Right kidney (tissue), 1 donor: ENCODE measurements at regions not wholly inside any gene's neighbourhood (a gene's known extent, or its start where the extent isn't known, plus 50 kb on each side); places are given as distances from the start of the nearest gene placed in this dataset.
"Not testable (repeated sequence)": the region's sequence is repeated elsewhere in the genome, so short reads cannot be mapped to it uniquely, and the experiment has no call there.

Experiments used
- DNase-seq: peaks from one replicate; pipeline ENCODE4 v3.0.0-alpha.2; 2016

DNA sequence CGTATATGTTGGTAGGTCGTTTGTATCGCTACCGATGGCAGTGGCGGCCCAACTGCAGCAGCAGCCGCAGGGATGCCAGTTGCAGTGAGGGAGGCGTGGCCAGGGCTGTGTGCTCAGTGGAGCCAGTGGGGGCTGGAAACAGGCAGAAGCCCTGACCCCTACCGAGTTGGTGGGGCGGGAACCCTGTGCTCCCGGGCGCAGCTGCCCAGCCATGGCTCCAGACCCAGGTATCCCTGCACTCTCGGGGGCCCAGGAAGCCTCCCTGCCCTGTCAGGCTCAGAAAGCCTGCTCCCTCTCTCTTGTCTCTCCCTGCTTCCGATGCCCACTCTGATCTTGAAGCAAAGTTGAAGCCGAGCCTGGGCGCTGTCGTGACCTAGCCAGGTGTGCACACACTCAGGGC is 78.6 kb upstream of the ITGB1 start:
- no peak for DNase-seq

GRCh38 chr10:33035411-33035810 is 77.4 kb upstream of the ITGB1 start:
- DNase-seq: no peak

DNA sequence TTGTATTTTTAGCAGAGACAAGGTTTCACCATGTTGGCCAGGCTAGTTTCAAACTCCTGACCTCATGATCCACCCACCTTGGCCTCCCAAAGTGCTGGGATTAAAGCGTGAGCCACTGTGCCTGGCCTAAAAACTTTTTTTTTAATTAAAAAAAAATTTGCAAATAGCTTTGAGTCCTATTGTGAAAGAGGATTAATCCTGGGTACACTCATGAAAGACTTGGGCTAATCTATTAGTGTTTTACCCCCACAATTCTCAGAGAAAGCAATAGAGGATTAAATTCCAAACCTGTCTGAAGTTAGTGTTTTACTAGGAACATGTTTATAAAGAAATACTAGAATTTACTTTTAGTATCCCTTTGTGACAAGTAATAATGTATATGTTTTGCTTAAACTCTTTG is 76.9 kb upstream of the ITGB1 start:
- no peak for DNase-seq

- no peak for DNase-seq
Measured at GRCh38 chr10:33032654-33033151, 74.7 kb upstream of the ITGB1 start.

GRCh38 chr10:33031815-33032653 is 74.0 kb upstream of the ITGB1 start:
- no peak for DNase-seq

DNA sequence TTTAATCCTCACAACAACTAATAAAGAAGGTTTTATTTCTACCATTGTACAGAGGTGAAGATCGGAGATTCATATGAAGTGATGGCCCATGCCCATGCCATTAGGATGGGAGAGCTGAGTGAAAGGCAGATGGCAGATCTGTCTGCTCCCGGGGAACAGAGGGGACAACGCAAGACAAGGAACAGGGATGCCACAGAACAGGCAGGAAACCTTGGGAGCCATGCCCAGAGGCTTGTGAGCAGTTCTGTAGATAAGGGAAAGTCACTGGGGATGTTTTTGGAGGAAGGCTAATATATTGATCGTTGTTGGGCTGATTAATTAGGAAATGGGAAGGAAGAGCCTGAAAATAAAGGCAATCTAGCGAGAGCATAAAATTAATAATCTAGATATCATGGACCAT is 73.1 kb upstream of the ITGB1 start:
- no peak for DNase-seq

DNA sequence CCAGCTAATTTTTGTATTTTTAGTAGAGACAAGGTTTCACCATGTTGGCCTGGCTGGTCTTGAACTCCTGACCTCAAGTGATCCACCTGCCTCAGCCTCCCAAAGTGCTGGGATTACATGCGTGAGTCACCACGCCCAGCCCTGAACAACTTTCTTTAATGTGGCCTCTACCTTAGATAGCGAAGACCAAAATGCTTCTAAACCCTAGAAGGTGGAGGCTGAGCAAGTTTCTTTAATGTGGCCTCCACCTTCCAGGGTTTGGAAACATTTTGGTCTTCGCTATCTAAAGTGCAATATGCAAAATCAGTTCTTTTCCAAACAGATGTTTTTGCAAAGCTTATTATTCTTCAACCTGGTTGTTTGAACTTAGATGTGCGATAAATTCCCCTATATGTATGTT is 70.5 kb upstream of the ITGB1 start:
- DNase-seq: not testable (repeated sequence)

- DNase-seq: no peak
Measured at GRCh38 chr10:33027088-33027487, 69.1 kb upstream of the ITGB1 start.

DNA sequence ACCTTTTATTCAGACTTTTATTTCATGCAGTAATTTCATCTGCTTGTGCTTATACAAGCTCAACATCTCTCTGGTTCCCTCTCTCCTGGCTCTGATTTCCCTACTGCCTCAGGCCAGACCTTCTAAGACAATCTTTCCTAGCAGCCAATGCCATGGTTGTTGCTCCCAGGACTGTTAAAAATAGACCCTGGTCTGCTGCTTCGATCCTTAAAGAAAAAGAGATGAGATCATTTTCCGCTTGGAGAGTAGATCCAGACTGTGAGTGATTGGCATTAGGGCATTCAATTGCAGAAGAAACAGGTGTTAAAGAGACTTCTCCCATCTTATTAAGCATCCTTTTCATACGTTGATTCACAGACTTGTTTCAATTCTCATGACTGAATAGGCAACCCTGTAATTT is 68.4 kb upstream of the ITGB1 start:
- no peak for DNase-seq

- DNase-seq: no peak
Measured at GRCh38 chr10:33025910-33026309, 67.9 kb upstream of the ITGB1 start.

DNA sequence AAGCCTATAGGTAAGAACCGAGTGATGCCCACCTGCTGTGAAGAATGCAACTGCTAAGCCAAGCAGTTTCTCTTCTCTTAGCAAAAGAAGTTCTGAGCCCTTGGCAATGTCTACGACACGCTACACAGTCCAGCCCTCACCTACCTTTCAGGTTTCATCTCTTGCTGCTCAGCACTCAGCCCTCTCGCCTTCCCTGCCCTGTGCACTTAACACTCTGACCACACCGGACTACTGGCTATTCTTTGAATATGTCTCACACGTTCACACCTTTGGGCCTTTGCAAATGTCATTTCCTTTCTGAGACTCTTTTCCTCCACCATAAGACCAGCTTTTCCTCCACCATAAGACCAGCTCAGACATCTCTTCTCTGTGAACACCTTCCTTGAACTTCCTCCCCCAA is 67.0 kb upstream of the ITGB1 start:
- no peak for DNase-seq

DNA sequence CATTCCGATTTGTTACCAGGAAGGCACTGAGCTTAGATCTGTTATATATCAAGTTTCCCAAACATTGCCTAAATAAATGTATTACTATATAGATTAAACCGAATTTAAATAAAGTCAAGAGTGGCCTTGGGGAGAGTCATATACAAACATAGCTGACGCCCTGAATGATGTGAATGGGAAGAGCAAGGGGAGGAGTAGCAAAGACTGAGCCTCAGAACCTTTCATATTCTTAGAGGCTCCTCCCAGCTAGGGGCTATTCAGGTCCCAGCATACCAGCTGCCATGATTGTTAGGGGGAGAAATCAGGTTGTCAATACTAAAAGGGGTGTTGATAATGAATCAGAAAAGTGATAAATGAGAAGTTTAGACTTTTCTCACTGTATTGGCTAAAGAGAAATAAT is 64.7 kb upstream of the ITGB1 start:
- no peak for DNase-seq

GRCh38 chr10:33022090-33022489 is 64.1 kb upstream of the ITGB1 start:
- no peak for DNase-seq

- no peak for DNase-seq
Measured at GRCh38 chr10:33016988-33017387, 59.0 kb upstream of the ITGB1 start.

GRCh38 chr10:33015761-33016547 is 57.9 kb upstream of the ITGB1 start:
- no peak for DNase-seq

GRCh38 chr10:33013331-33013730 is 55.3 kb upstream of the ITGB1 start:
- not testable (repeated sequence) for DNase-seq

- no peak for DNase-seq
Measured at GRCh38 chr10:33012306-33012705, 54.3 kb upstream of the ITGB1 start.

- DNase-seq: peak; percentile 12
Measured at GRCh38 chr10:33010132-33011037, 52.4 kb upstream of the ITGB1 start.

- DNase-seq: no peak
Measured at GRCh38 chr10:33009244-33010131, 51.5 kb upstream of the ITGB1 start.

- DNase-seq: peak; percentile 37
Measured at GRCh38 chr10:33008499-33009243, 50.6 kb upstream of the ITGB1 start.
